MM.1S (cell line): ENCODE measurements at regions not wholly inside any gene's neighbourhood (a gene's known extent, or its start where the extent isn't known, plus 50 kb on each side); places are given as distances from the start of the nearest gene placed in this dataset.

Source experiments
- DNase-seq: peaks from one replicate; pipeline ENCODE4 v3.0.0-alpha.2; 2015
- H2AFZ ChIP-seq: fragments of 300-600 bp; sonication (generic); 2 replicates; pipeline ENCODE4 v1.6.0; 2016; ENCODE audit warnings: antibody characterized with exemption, low read length
- H3F3A ChIP-seq: fragments of 300-600 bp; sonication (generic); 2 replicates; pipeline ENCODE4 v1.6.1; 2016; ENCODE audit warnings: mild to moderate bottlenecking, antibody characterized with exemption, low read length, moderate library complexity, mixed read lengths; ENCODE audit not compliant: insufficient read depth
- H3K27ac ChIP-seq: fragments of 300-600 bp; sonication (generic); 2 replicates; pipeline ENCODE4 v1.5.1; 2016; ENCODE audit warnings: mild to moderate bottlenecking, low read length
- H3K27me3 ChIP-seq: fragments of 300-600 bp; sonication (generic); replicated peaks from 2 replicates; pipeline ENCODE4 v1.6.0; 2016; ENCODE audit warnings: low read length; ENCODE audit not compliant: insufficient read depth
- H3K36me3 ChIP-seq: fragments of 300-600 bp; sonication (generic); replicated peaks from 2 replicates; pipeline ENCODE4 v1.6.1; 2016; ENCODE audit warnings: mild to moderate bottlenecking, low read length, mixed read lengths; ENCODE audit not compliant: insufficient read depth
- H3K4me1 ChIP-seq: fragments of 300-600 bp; sonication (generic); 2 replicates; pipeline ENCODE4 v1.6.1; 2016; ENCODE audit warnings: low read length, mixed read lengths
- H3K4me2 ChIP-seq: fragments of 300-600 bp; sonication (generic); 2 replicates; pipeline ENCODE4 v1.6.0; 2016; ENCODE audit warnings: low read depth, low read length
- H3K4me3 ChIP-seq: fragments of 300-600 bp; sonication (generic); 2 replicates; pipeline ENCODE4 v1.5.1; 2016; ENCODE audit warnings: low read length, mixed read lengths
- H3K79me2 ChIP-seq: fragments of 300-600 bp; sonication (generic); 2 replicates; pipeline ENCODE4 v1.6.1; 2016; ENCODE audit warnings: mixed run types, low read length, mixed read lengths
- H3K9ac ChIP-seq: fragments of 300-600 bp; sonication (generic); 2 replicates; pipeline ENCODE4 v1.6.1; 2016; ENCODE audit warnings: low read length, mixed read lengths
- H3K9me2 ChIP-seq: fragments of 300-600 bp; sonication (generic); replicated peaks from 2 replicates; pipeline ENCODE4 v1.6.1; 2016; ENCODE audit warnings: mild to moderate bottlenecking, low read length, mixed read lengths; ENCODE audit not compliant: insufficient read depth
- H3K9me3 ChIP-seq: fragments of 300-600 bp; sonication (generic); replicated peaks from 2 replicates; pipeline ENCODE4 v1.6.1; 2016; ENCODE audit warnings: mild to moderate bottlenecking, low read length, mixed read lengths; ENCODE audit not compliant: insufficient read depth
- H4K20me1 ChIP-seq: fragments of 300-600 bp; sonication (generic); 2 replicates; pipeline ENCODE4 v1.6.1; 2016; ENCODE audit warnings: mild to moderate bottlenecking, low read length, moderate library complexity, mixed read lengths; ENCODE audit not compliant: insufficient read depth
- EZH2 ChIP-seq: fragments of 300-600 bp; sonication (generic); optimal IDR thresholded peaks from 2 replicates; pipeline ENCODE3; 2017; ENCODE audit warnings: low read depth, mild to moderate bottlenecking, antibody characterized with exemption, low read length, mixed read lengths
- EZH2phosphoT487 ChIP-seq: fragments of 300-600 bp; sonication (generic); IDR thresholded peaks from 2 replicates; pipeline ENCODE4 v1.6.1; 2018; ENCODE audit warnings: antibody characterized with exemption, low read length
- TF ChIP-seq, protein P1 (sequence below): fragments of 300-600 bp; sonication (generic); IDR thresholded peaks from 2 replicates; pipeline ENCODE4 v1.5.1; 2016; ENCODE audit warnings: antibody characterized with exemption, low read length, mixed read lengths

DNA sequence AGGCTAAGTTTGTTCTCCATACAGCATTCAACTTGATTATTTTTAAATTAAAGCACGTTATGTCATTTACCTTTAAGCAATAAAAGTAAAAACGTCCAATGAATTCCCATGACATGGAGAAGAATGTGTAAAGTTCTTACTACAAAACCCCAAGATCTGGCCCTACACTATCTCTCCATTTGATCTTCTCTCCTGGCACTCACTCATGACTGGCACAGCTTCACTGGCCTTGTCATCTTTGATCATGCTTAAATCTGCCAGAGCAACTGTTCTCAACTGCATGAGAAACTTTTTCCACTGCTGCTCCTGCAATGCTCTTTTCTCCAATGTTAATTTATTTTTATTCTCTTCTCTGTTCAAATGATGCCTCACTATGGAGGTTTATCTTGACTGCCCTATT lies 1109.0 kb upstream of the IGFBP7 start:
- Histone ChIP-seq H3K4me3 (no peak overlapping the region), H2AFZ (no peak overlapping the region), H3F3A (no peaks in the 10 kb centered on the region), H3K27ac (no peak overlapping the region), H3K36me3 (no peaks in the 10 kb centered on the region), H3K9me2 (no peaks in the 10 kb centered on the region), H3K27me3 (no peaks in the 10 kb centered on the region), H3K9me3 (no peaks in the 10 kb centered on the region), H3K4me1 (no peaks in the 10 kb centered on the region), H4K20me1 (no peaks in the 10 kb centered on the region), H3K9ac (no peak overlapping the region), H3K79me2 (no peaks in the 10 kb centered on the region), H3K4me2 (no peak overlapping the region)
- DNase-seq, result no peak
- TF ChIP-seq, protein P1, sequence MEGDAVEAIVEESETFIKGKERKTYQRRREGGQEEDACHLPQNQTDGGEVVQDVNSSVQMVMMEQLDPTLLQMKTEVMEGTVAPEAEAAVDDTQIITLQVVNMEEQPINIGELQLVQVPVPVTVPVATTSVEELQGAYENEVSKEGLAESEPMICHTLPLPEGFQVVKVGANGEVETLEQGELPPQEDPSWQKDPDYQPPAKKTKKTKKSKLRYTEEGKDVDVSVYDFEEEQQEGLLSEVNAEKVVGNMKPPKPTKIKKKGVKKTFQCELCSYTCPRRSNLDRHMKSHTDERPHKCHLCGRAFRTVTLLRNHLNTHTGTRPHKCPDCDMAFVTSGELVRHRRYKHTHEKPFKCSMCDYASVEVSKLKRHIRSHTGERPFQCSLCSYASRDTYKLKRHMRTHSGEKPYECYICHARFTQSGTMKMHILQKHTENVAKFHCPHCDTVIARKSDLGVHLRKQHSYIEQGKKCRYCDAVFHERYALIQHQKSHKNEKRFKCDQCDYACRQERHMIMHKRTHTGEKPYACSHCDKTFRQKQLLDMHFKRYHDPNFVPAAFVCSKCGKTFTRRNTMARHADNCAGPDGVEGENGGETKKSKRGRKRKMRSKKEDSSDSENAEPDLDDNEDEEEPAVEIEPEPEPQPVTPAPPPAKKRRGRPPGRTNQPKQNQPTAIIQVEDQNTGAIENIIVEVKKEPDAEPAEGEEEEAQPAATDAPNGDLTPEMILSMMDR, result no peak
- TF ChIP-seq EZH2 (no peak), EZH2phosphoT487 (no peak)

DNA sequence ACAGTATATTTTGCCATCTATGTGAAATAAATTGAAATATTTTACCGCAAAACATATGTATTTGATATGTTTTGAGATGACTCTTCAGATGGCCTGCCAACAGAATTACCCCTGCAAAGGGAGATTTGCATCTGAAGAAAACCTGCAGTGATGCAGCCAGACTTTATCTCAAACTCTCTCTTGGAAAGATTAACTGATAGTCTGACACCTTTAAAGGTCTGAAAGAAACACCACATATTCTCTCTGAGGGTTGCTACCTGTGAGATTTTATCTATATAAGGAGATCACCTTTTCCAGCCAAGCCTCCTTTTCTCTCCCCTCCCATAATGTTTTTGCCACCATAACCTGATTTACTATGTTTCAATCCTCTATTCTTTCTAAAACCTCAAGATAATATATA lies 1106.3 kb upstream of the IGFBP7 start:
- Histone ChIP-seq H3K4me2 (no peak overlapping the region), H3K9ac (no peak overlapping the region), H3K79me2 (no peaks in the 10 kb centered on the region), H4K20me1 (no peaks in the 10 kb centered on the region), H3K4me3 (no peak overlapping the region), H3K36me3 (no peaks in the 10 kb centered on the region), H3K4me1 (no peaks in the 10 kb centered on the region), H3K27me3 (no peaks in the 10 kb centered on the region), H3K9me2 (no peaks in the 10 kb centered on the region), H3F3A (no peaks in the 10 kb centered on the region), H3K9me3 (no peaks in the 10 kb centered on the region), H3K27ac (no peak overlapping the region), H2AFZ (no peak overlapping the region)
- no peak for DNase-seq
- TF ChIP-seq, protein P1, result no peak
- no peak for TF ChIP-seq EZH2
- no peak for TF ChIP-seq EZH2phosphoT487

DNA sequence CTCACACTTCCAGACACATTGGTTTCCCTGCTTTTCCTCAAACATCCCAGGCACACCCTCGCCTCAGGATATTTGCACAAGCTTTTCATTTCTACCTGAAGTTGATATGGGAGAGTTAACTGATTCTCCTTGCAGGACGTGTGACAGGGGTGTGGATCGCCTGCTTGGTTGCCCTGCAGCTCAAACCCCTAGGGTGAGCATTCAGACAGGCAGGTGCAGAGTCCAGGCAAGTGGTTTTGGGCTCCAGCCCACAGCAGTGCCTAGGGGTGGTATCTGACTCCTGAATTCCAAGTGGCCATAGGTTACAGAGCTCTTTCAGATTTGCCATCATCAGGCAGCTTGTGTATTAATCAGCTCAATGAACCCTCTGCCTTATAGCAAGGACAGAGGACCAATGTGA lies 1104.2 kb upstream of the IGFBP7 start:
- no peaks in the 10 kb centered on the region for H4K20me1 ChIP-seq
- H3K79me2 ChIP-seq, result no peaks in the 10 kb centered on the region
- no peaks in the 10 kb centered on the region for H3K9me3 ChIP-seq
- no peak overlapping the region for H3K9ac ChIP-seq
- H2AFZ ChIP-seq, result no peak overlapping the region
- no peak overlapping the region for H3K4me3 ChIP-seq
- no peaks in the 10 kb centered on the region for H3K9me2 ChIP-seq
- no peak for TF ChIP-seq EZH2
- TF ChIP-seq, protein P1, result no peak
- no peaks in the 10 kb centered on the region for H3K36me3 ChIP-seq
- no peaks in the 10 kb centered on the region for H3K27me3 ChIP-seq
- H3K27ac ChIP-seq, result no peak overlapping the region
- no peaks in the 10 kb centered on the region for H3F3A ChIP-seq
- H3K4me1 ChIP-seq, result no peaks in the 10 kb centered on the region
- DNase-seq, result no peak
- no peak overlapping the region for H3K4me2 ChIP-seq

DNA sequence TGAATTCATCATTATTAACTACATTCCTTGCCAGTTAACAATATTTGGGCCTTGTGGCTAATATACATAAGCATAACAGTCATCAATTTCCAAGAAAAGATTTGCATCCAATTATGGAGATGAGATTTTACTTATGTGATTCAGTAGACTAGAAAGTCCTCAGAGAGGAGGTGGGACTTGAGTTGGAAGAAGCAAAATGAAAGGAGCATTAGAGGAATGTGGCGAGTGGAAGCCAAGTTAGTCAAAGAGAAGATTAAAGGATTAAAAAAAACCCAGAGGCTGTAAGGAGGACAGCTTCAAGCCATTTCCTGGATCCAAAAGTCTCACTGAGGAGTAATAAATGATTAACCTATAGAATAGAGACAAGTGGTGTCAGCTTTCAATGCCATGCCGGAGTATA lies 1099.4 kb upstream of the IGFBP7 start:
- no peak for DNase-seq
- H3K4me1 ChIP-seq, result no peaks in the 10 kb centered on the region
- no peak overlapping the region for H3K4me2 ChIP-seq
- TF ChIP-seq, protein P1, result no peak
- no peak for TF ChIP-seq EZH2phosphoT487
- TF ChIP-seq EZH2, result no peak
- no peaks in the 10 kb centered on the region for H3K79me2 ChIP-seq
- H4K20me1 ChIP-seq, result no peaks in the 10 kb centered on the region
- no peak overlapping the region for H2AFZ ChIP-seq
- H3K9me3 ChIP-seq, result no peaks in the 10 kb centered on the region
- no peaks in the 10 kb centered on the region for H3K9me2 ChIP-seq
- H3K9ac ChIP-seq, result no peak overlapping the region
- no peak overlapping the region for H3K27ac ChIP-seq
- H3K4me3 ChIP-seq, result no peak overlapping the region
- no peaks in the 10 kb centered on the region for H3K36me3 ChIP-seq
- H3K27me3 ChIP-seq, result no peaks in the 10 kb centered on the region
- no peaks in the 10 kb centered on the region for H3F3A ChIP-seq
